ENCODE measurements at regions not wholly inside any gene's neighbourhood (a gene's known extent, or its start where the extent isn't known, plus 50 kb on each side); places are given as distances from the start of the nearest gene placed in this dataset.

GRCh38 chr2:155363349-155363888, 664.9 kb downstream of the KCNJ3 start (continued):
- TF ChIP-seq PATZ1 (tag by site-specific recombination; IDR thresholded peaks at IDR 0.05) (no peak), ZNF214 (tag by site-specific recombination; IDR thresholded peaks at IDR 0.05; ENCODE audit: borderline replicate concordance) (no peak)

GRCh38 chr2:155357172-155357571, 658.7 kb downstream of the KCNJ3 start:
- H3K27ac ChIP-seq (ENCODE audit: extremely low read depth, low read depth, low read length) = no peak overlapping the region
- H3K4me1 ChIP-seq (ENCODE audit: control insufficient read depth, insufficient read depth, low read length) = no peaks in the 10 kb centered on the region
- ChIA-PET CTCF (no interaction called here), POLR2A (no interaction called here)
- H3K9me3 ChIP-seq (ENCODE audit: control insufficient read depth, insufficient read depth, low read depth, low read length) = no peaks in the 10 kb centered on the region
- no peak overlapping the region for H3K4me3 ChIP-seq (ENCODE audit: low read depth, low read length)
- H3K36me3 ChIP-seq (ENCODE audit: control insufficient read depth in 2 of 2, insufficient read depth in 1 of 2, low read length in 2 of 2) = no peaks in the 10 kb centered on the region
- no peak for TF ChIP-seq ZNF175 (tag by site-specific recombination; IDR thresholded peaks at IDR 0.05)
- no peak for TF ChIP-seq PRDM2 (tag by site-specific recombination; IDR thresholded peaks at IDR 0.05; ENCODE audit: borderline replicate concordance)
- no peak for TF ChIP-seq ZNF416 (tag by site-specific recombination; IDR thresholded peaks at IDR 0.05)
- TF ChIP-seq TCF7L2 (IDR thresholded peaks at IDR 0.05; ENCODE audit: borderline replicate concordance, low read depth, low read length) = no peak
- no peak for TF ChIP-seq ZNF26 (tag by site-specific recombination; IDR thresholded peaks at IDR 0.05)
- TF ChIP-seq ZNF155 (tag by site-specific recombination; IDR thresholded peaks at IDR 0.05) = no peak
- TF ChIP-seq ZBTB48 (tag by site-specific recombination; IDR thresholded peaks at IDR 0.05) = no peak
- TF ChIP-seq KLF1 (tag by site-specific recombination; IDR thresholded peaks at IDR 0.05) = no peak

GRCh38 chr2:155356250-155356649, 657.8 kb downstream of the KCNJ3 start:
- POLR2A ChIA-PET = no interaction called here
- Histone ChIP-seq H3K4me3 (ENCODE audit: low read depth, low read length) (no peak overlapping the region), H3K4me1 (ENCODE audit: control insufficient read depth, insufficient read depth, low read length) (no peaks in the 10 kb centered on the region), H3K9me3 (ENCODE audit: control insufficient read depth, insufficient read depth, low read depth, low read length) (no peaks in the 10 kb centered on the region), H3K36me3 (ENCODE audit: control insufficient read depth in 2 of 2, insufficient read depth in 1 of 2, low read length in 2 of 2) (no peaks in the 10 kb centered on the region), H3K27ac (ENCODE audit: extremely low read depth, low read depth, low read length) (no peak overlapping the region)
- CTCF ChIA-PET = no interaction called here
- TF ChIP-seq EGR2 (tag by site-specific recombination; IDR thresholded peaks at IDR 0.05; ENCODE audit: low read depth) (no peak), REST (tag by site-specific recombination; IDR thresholded peaks at IDR 0.05) (no peak), ZFP69B (tag by site-specific recombination; IDR thresholded peaks at IDR 0.05) (no peak), ZNF501 (tag by site-specific recombination; IDR thresholded peaks at IDR 0.05) (no peak), BCL11A (tag by site-specific recombination; IDR thresholded peaks at IDR 0.05; ENCODE audit: low read depth) (no peak), HOXD13 (CRISPR knock-in tag; IDR thresholded peaks at IDR 0.05; ENCODE audit: borderline replicate concordance) (no peak), ZNF701 (tag by site-specific recombination; IDR thresholded peaks at IDR 0.05) (no peak)
